ENCODE measurements at regions not wholly inside any gene's neighbourhood (a gene's known extent, or its start where the extent isn't known, plus 50 kb on each side); places are given as distances from the start of the nearest gene placed in this dataset.

DNA sequence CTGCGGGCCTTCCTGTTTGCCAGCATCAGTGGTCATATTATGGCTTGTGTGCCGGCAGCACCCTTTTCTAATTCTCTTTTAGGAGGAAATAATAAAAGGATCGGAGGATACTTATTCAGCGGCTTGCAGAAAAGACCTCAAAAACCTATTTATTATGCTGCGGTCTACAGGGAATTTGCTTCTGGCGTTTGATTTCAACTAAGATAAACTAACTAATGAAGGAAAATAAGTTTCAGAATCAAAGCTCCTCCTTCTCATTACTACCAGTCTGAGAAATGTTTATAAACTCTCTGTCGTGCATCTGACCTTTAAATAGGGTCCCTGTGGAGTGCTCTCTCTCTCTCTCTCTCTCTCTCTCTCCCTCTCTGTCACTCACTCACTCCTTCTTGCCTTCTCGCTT, 335.0 kb upstream of the GLI3 start:
- H2AFZ ChIP-seq (ENCODE audit: low read depth, low read length, severe bottlenecking): no peak overlapping the region
- no peaks in the 10 kb centered on the region for H3K27me3 ChIP-seq (ENCODE audit: low read length)
- no peaks in the 10 kb centered on the region for H3K9me3 ChIP-seq (ENCODE audit: insufficient read depth, low read length)
- no peaks in the 10 kb centered on the region for H3F3A ChIP-seq (ENCODE audit: insufficient read depth)
- H3K4me2 ChIP-seq (ENCODE audit: low read depth, low read length, poor library complexity, severe bottlenecking): no peak overlapping the region
- no peaks in the 10 kb centered on the region for H4K20me1 ChIP-seq (ENCODE audit: low read depth, low read length)
- TF ChIP-seq, protein P1, sequence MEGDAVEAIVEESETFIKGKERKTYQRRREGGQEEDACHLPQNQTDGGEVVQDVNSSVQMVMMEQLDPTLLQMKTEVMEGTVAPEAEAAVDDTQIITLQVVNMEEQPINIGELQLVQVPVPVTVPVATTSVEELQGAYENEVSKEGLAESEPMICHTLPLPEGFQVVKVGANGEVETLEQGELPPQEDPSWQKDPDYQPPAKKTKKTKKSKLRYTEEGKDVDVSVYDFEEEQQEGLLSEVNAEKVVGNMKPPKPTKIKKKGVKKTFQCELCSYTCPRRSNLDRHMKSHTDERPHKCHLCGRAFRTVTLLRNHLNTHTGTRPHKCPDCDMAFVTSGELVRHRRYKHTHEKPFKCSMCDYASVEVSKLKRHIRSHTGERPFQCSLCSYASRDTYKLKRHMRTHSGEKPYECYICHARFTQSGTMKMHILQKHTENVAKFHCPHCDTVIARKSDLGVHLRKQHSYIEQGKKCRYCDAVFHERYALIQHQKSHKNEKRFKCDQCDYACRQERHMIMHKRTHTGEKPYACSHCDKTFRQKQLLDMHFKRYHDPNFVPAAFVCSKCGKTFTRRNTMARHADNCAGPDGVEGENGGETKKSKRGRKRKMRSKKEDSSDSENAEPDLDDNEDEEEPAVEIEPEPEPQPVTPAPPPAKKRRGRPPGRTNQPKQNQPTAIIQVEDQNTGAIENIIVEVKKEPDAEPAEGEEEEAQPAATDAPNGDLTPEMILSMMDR (IDR thresholded peaks at IDR 0.05; ENCODE audit: insufficient read depth, low read length, poor library complexity, severe bottlenecking): no peak
- TF ChIP-seq EZH2phosphoT487 (conservative IDR thresholded peaks at IDR 0.05; ENCODE audit: low read length): no peak
- no peak overlapping the region for H3K4me3 ChIP-seq (ENCODE audit: insufficient read depth, low read length, poor library complexity, severe bottlenecking)
- no peak overlapping the region for H3K27ac ChIP-seq (ENCODE audit: low read depth, low read length)
- no peak overlapping the region for H3K9ac ChIP-seq (ENCODE audit: low read length)
- no peaks in the 10 kb centered on the region for H3K79me2 ChIP-seq (ENCODE audit: insufficient read depth, low read length)
- no peaks in the 10 kb centered on the region for H3K36me3 ChIP-seq (ENCODE audit: low read length)
- no peaks in the 10 kb centered on the region for H3K9me2 ChIP-seq (replicated peaks; ENCODE audit: insufficient read depth, low read length)

DNA sequence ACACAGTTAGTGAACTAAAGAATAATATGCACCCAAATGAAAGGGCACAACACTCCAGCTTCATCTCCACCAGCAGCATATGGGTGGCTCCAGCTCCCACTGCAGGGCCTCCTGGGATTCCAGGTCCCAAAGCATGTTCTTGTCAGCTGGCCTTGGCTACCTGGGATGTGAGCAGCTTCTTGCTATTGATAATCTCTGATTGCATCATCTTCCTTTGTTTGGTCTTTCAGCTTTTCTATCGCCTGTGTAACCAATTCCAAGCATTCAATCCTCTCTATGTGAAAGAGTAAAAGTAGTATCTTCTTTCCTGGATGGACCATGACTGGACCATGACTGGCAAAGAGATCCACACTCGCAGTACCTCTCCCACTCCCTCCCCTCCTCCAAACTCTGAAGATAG, 333.9 kb upstream of the GLI3 start:
- Histone ChIP-seq H3K9me2 (replicated peaks; ENCODE audit: insufficient read depth, low read length) (no peaks in the 10 kb centered on the region), H2AFZ (ENCODE audit: low read depth, low read length, severe bottlenecking) (no peak overlapping the region), H3K79me2 (ENCODE audit: insufficient read depth, low read length) (no peaks in the 10 kb centered on the region), H3K9me3 (ENCODE audit: insufficient read depth, low read length) (no peaks in the 10 kb centered on the region), H3F3A (ENCODE audit: insufficient read depth) (no peaks in the 10 kb centered on the region), H3K36me3 (ENCODE audit: low read length) (no peaks in the 10 kb centered on the region), H3K9ac (ENCODE audit: low read length) (no peak overlapping the region), H3K27me3 (ENCODE audit: low read length) (no peaks in the 10 kb centered on the region), H3K4me2 (ENCODE audit: low read depth, low read length, poor library complexity, severe bottlenecking) (no peak overlapping the region), H4K20me1 (ENCODE audit: low read depth, low read length) (no peaks in the 10 kb centered on the region), H3K4me3 (ENCODE audit: insufficient read depth, low read length, poor library complexity, severe bottlenecking) (no peak overlapping the region), H3K27ac (ENCODE audit: low read depth, low read length) (no peak overlapping the region)
- TF ChIP-seq, protein P1 (IDR thresholded peaks at IDR 0.05; ENCODE audit: insufficient read depth, low read length, poor library complexity, severe bottlenecking): no peak
- TF ChIP-seq EZH2phosphoT487 (conservative IDR thresholded peaks at IDR 0.05; ENCODE audit: low read length): no peak

DNA sequence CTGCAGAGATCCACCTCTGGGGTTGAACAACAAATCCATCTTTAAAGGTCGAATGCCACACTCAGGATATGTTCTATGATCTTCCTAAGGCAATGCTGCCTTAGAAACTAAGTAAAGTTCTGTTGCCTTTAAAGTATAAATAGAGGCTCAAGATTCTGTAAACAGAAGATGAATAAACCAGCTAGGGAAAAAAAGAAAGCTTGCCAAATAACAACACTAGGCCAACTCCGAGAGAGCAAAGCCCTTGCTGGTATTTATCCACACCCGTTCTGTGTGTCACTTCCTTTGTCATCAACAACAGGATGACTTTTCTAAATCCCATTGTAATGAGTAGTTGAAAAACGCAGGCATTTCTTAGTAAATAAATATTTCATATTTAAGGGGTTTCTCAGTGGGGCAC, 330.0 kb upstream of the GLI3 start:
- Histone ChIP-seq H3K9me3 (ENCODE audit: insufficient read depth, low read length) (0 out of 2 replicates have a peak, but pooled peaks cover 3% of the 10 kb centered on the region), H3K27ac (ENCODE audit: low read depth, low read length) (no peak overlapping the region), H4K20me1 (ENCODE audit: low read depth, low read length) (no peaks in the 10 kb centered on the region), H3K4me2 (ENCODE audit: low read depth, low read length, poor library complexity, severe bottlenecking) (no peak overlapping the region), H3K4me3 (ENCODE audit: insufficient read depth, low read length, poor library complexity, severe bottlenecking) (no peak overlapping the region), H3K9ac (ENCODE audit: low read length) (no peak overlapping the region), H3K9me2 (replicated peaks; ENCODE audit: insufficient read depth, low read length) (no peaks in the 10 kb centered on the region), H3K27me3 (ENCODE audit: low read length) (no peaks in the 10 kb centered on the region), H2AFZ (ENCODE audit: low read depth, low read length, severe bottlenecking) (no peak overlapping the region), H3K36me3 (ENCODE audit: low read length) (no peaks in the 10 kb centered on the region), H3F3A (ENCODE audit: insufficient read depth) (no peaks in the 10 kb centered on the region), H3K79me2 (ENCODE audit: insufficient read depth, low read length) (no peaks in the 10 kb centered on the region)
- TF ChIP-seq, protein P1 (IDR thresholded peaks at IDR 0.05; ENCODE audit: insufficient read depth, low read length, poor library complexity, severe bottlenecking): no peak
- TF ChIP-seq EZH2phosphoT487 (conservative IDR thresholded peaks at IDR 0.05; ENCODE audit: low read length): no peak

All from SU-DHL-6 (cell line).